Femur (tissue), 1 donor: ENCODE measurements at regions not wholly inside any gene's neighbourhood (a gene's known extent, or its start where the extent isn't known, plus 50 kb on each side); places are given as distances from the start of the nearest gene placed in this dataset.

Source experiments
- DNase-seq: peaks from one replicate; pipeline ENCODE4 v3.0.0-alpha.2; 2017

DNA sequence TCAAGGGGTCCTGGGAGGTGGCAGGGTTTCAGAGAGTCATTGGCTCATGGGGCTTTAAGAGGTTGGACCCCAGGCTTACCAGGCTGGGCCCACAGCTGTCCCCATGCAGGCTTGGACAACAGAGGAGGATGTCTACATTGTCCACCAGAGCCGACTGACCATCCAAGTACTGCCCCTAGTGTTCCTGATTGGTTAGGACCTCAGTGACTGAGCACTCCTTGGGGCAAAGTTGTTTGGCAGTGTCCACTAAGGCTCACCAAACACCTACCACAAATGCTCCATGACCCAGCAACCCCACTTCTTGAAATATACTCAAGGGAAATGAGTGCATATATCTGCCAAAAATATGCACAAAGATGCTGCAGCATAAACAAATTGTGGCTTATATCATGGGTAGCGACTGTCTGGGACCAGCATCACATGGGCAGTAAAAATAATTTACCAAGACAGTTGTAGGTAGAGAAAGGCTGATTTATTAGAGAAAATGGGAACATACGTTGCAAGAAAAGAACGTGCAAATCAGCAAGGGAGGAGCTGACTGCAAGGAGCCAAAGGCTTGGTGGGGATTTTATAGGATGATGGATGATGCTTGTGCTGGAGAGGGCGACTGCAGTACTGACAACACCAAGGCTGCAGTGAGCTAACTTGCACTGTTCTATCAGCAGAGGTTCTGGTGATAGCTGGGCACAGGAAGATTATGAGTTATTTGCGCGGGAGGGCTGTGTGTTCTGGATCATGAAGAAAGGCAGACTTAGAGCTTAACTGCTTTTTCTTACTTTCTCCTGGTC lies 265.2 kb downstream of the GADD45G start:
- no peak for DNase-seq

DNA sequence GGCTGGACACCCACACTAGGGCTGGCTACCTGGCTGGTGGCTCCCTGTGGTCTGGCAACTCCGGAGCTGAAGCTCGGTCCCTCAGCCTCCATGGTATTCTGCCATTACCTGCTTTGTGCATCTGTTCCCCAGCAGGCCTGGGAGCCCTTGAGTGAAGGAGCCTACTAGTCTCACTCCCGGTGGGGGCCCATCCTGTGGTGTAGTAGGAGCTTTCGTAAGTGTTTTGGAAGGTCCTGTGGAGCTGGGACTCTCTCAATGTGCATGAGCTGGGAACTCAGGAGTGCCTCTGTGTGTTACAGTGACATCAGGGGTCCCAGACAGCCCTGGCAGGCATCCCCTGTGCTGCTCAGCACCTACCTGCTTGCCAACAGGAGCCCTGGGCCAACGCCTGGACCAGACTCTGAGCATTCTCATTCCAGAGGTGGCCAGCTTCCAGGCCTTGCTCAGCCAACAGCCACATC lies 267.1 kb downstream of the GADD45G start:
- DNase-seq, result no peak

DNA sequence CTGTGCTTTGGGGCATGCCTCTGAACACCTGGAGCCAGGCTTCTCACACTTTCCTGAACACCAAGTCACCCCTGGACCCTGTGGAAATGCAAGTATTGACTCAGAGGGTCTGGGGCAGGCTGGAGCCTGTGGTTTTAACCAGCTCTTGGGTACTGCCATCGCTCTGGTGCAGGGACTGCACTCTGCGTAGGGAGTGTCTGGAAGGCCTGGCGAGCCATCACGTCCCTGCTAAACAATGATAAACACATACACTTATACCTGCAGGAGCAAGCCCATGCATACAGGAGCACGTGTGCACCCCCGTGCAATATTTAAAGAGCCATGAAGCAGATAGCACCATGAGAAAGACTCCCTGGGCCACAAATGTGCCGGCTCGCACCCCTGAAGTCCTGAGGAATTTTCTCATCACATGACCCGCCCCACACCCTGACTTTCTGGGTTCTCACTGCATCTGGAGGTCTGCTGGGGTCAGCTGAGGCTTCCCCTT lies 267.7 kb downstream of the GADD45G start:
- DNase-seq, result no peak

DNA sequence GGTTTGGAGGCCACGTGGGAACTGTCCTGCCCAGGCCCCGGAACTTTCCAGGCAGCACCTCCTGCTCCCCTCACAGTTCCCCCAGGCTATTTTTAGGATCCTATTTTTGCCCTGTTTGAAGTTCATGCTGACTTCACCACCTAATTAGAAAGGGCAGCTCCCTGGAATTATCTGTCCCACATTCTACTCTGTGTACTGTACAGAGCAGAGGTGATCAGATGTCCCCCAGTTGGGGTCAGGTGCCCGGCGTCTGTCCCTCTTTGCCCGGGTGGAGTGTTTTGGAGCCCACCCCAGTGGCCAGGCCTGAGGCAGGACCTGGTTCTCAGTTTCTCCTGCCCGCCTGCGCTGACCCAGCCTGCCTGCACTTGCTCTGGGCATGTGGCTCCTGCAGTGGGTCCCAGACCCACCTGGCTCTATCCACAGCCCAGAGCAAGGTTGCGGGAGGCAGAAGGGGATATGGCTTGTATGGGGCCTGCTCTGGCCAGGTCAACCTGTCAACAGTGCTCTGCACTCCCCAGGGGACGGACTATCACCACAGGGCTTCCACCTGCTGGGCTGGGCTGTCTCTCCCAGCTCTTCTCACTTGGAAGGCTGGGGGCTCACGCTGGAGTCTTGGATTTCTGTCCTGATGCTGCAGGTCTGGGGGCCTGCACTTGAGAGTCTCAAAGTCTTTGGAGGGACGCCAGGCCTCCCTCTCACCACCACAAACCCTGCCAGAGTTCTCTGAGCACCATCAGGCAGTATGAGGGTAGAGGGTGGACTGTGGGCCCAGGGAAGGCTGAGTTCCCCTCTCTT lies 268.3 kb downstream of the GADD45G start:
- DNase-seq, result no peak

DNA sequence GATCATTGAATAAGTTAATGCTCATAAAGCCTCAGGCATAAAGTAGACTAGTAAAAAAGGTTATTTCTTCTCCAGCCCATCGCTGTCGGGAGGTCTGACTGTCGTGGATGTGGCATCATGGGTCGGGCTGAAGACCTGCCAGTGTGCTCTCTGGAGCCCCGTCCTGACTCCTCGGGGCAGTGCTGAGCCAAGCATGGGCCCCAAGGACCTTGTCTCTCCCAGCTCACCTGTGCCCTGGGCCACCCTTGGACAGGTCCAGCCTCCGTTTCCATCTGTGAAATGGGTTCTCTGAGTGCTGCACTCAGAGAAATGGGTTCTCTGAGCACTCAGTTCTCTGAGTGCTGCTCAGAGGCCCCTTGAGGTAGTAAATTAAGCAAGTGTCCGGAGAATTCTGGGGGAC lies 269.0 kb downstream of the GADD45G start:
- DNase-seq, result no peak

DNA sequence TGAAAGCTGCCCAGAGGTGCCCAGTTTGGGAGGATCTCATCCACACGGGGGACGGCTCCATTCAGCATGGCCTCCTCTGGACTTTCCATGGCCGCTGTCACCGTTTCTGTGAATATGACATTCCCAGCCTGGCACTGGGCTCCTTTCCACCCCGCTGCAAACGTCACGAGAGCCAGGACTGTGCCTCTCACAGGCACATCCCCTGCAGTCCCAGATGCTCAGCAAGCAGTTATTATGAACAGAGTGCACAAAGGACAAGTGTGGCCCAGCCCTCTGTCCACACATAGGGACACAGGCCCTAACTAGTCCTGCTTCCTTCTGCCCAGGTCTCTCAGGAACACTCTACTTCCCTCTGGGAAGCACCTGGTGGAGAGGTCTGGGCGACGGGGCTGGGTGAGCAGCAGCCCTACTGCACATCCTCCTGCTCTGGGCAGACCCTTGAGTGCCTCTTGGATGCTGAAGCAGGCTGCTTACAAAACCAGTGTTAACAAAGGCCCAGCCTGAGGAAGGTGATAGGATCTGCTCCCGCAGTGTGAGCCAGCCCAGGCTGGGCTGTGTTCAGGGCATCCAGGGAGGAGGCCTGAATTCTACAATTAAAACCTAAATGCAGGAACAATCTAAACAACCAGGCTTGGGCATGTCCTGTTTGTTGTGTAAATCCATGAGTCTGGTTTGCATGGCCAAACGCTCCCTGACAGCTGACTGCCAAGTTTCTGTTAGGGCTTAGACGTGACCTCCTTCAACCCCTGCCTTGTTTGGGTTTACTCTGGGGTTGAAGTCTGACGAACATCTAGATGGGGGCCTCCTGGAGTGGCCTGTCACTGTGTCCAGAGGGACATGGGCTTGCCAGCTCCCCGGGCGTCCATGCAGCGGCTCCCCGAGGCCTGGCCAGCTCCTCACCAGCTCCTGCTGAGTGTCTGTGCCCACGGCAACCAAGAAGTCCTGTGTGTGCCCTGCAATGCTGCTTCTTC lies 269.8 kb downstream of the GADD45G start:
- no peak for DNase-seq

DNA sequence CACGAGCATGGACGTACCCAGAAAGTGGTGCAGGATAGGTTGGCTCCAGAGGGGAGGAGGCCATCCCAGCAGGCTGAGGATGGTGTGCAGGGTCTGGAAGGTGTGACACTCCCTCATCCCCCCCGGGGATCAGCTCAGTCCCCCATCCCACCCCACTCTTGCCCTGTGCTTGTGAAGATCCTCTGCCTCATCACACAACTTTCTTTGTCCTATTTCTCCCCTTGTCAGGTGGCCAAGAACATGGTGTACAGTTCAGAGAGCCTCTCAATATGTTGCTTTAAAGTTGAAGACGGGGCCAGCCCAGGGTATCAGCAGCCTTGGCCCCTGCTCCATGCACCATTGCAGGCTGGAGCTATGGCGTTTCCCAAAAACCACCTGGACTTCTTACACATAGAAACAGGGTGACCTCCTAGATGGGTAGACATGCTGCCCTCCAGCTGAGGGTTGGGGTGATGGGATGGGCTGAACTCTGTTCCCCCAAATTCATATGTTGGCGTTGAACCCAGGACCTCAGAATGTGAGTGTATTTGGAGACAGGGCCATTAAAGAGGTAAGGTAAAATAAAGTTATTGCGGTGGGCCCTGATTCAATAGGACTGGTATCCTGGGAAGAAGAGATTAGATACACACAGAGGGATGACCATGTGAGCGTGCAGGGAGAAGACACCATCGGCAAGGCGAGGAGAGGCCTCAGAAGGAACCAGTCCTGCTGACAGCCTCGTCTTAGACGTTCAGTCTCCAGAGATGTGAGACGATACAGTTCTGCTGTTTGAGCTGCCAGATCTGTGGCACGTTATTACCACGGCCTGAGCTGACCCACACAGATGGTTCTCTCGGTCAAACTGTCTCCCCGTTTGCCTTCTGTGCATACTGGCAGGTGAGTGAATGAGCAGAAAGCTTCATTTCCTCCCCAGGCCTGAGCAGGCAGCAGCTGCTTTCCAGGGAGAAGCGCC lies 272.5 kb downstream of the GADD45G start:
- DNase-seq, result no peak

DNA sequence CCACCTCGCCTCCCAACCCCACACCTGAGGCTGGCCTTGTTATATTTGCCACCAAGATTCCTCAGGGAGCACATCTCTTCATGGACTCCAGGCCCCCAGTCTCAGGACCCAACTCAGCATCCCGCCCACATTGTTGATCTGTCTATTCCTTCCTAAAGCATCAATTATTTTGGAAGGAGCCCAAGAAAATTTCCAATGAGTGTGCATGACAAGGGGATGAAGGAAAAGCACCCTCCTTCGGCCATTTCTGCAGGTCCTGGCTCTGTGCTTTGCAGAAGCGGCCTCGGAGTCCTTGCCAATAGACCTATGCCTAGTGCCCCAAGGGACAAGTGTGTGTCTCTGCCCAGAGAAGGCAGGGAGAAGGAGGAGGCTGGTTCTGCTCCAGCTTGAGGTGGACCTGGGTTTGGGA lies 273.2 kb downstream of the GADD45G start:
- no peak for DNase-seq

DNA sequence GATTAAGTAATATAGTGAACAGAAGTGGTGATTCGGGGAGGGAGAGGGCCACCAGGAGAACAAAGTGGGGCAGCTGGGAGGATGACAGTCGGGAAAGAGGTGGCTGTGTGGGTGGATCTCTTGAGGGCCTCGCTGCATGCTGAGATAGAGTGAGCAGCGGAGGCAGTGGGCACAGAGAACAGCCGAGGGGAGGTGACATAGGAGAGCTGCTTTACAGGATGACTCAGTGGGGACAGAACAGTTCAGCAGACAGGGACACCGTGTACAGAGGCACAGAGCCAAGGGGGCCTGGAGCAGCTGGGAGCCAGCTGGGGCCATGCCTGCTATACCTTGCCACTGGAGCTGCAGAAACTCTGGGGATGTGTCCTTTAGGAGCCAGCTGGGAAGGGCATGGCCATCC lies 273.9 kb downstream of the GADD45G start:
- peak; percentile 62 for DNase-seq

DNA sequence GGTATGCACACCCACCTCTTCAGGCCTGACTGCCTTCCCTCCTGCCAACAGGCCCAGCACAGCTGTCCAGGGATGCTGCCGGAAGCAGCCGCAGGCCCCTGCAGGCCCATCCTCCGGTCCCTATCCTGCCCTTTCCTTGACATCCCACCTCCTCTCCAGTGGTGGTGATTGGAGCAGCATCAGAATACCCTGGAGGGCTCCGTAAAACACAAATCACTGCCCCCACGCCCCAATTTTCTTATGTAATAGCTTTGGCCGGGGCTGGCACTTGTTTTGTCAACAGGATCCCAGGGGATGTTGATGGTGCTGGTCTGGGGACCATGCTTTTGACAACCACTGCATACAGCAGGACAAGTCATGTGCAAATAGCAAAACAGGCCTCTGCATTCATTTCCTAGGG lies 274.5 kb downstream of the GADD45G start:
- DNase-seq, result no peak

DNA sequence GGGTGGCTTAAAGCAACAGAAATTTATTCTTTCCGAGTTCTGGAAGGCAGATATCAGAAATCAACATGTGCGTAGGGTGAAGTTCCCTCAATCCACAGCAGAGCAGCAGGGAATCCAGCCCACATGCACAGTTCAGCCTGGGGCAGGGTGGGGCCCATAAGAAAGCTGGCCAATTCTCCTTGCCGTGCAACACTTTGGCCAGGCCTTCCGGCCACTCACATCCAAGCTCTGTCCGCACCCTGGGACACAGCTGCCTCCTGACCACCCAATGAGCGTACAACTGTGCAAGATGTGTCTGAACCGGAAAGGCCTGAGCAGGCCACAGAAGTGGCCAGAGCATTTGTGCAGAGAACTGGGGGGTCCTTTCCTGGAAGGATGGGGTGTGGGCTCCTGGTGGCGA lies 274.9 kb downstream of the GADD45G start:
- DNase-seq, result peak; percentile 80

DNA sequence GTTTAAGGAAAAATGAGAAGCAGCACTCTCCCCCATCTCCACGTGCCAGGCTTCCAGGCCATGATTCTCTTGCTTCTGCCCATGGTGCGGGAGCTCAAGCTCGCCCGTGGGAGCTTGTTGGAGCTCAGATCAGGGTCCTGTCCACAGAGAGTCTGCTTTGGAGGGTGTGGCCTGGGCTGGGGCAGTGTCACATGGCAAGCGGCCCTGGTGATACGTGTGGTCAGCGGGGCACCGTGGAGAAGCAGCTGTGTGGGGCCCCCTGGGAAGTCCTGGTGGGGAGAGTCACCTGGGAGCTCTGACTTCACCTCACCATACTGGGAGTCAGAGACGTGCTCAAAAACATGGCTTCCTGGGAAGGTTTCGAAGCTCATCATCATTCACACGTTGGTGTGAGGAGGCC lies 275.3 kb downstream of the GADD45G start:
- no peak for DNase-seq

DNA sequence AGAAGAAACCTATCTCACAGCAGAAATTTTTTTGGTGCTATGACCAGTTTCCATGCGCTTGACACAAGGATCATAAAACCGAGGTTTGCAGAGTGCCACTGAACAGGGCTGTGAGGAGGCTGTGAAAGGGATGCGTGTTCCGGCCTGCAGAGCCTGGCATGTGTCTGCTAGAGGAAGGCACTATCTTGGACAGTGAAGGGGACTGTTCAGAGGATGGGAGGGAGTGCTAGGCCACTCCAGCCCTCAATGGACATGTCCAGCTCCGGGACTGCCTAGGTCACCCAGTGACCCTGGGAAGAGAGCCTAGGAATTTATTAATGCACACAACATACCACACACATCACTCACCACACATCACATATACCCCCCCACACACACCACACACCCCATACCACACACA lies 275.9 kb downstream of the GADD45G start:
- DNase-seq, result no peak

DNA sequence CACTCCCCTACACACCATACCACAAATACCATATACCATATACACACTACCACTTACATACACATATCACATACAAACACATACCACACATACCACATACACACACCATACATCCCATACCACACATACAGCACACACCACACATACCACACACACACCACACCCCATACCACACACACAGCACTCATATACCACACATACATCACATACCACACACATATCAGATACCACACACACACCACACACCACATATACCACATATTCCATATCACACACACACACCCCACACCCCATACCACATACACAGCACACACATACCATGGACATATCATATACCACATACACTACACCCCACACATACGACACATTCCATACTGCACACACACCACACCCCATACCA lies 276.6 kb downstream of the GADD45G start:
- DNase-seq, result no peak

DNA sequence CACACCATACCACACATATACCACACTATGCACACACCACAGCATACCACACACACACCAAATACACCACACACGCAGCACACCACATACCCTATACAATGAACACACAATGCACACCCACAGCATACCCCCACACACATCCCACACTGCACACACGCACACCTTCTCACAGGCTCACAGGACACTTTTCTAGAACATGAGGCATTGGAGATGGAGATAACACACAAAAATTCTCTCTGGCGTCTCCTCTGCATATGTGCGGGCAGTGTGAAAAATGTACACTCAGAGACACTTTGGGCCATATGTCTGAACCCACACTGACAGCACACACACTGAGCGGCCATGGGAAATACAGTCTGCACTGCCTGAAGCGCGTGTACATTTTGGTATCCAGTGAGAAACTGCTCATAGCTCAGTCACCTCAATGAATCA lies 278.1 kb downstream of the GADD45G start:
- DNase-seq, result no peak

DNA sequence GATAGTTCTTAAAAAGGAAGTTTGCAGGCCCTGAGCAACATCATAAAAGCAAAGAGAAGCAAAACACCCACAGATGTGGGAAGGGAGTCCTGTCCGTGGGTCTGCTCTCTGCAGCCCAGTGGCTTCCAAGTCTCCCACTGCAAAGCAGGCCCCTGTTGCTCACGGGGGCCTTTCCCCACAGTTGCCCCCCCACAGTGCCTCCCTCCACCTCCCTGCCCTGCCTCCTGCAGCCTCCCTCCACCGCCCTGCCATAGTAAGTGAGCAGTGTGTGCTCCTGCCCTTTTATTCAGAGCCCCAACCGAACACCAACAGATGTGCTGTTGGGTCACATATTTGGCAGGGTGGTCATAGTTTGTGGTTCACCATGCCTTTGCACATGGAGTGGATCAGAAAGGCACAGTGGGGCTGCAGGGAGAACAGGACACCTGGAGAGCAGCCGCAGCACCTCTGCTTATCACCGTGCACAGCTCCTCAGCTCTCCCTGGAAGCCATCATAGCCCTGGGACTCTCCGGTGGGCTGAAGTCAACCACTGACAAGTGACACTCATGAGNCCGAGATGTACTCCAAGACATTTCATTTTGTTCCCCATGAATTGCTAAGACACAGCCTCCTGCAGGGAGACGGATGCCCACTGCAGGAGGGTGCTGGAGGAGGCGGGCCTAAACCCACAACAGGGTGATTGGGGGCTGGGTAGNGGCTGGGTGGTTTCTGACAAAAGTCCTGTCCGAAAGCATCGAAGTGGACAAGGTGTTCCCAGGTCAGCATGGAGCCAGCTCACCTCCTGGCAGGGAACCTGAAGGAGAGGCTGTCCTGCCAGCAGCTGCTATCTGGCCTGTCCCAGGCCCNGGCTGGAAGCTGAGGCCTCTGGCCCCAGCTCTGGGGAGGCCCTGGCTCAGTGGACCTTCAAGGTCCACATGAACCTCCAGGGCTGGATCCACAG lies 278.9 kb downstream of the GADD45G start:
- no peak for DNase-seq

DNA sequence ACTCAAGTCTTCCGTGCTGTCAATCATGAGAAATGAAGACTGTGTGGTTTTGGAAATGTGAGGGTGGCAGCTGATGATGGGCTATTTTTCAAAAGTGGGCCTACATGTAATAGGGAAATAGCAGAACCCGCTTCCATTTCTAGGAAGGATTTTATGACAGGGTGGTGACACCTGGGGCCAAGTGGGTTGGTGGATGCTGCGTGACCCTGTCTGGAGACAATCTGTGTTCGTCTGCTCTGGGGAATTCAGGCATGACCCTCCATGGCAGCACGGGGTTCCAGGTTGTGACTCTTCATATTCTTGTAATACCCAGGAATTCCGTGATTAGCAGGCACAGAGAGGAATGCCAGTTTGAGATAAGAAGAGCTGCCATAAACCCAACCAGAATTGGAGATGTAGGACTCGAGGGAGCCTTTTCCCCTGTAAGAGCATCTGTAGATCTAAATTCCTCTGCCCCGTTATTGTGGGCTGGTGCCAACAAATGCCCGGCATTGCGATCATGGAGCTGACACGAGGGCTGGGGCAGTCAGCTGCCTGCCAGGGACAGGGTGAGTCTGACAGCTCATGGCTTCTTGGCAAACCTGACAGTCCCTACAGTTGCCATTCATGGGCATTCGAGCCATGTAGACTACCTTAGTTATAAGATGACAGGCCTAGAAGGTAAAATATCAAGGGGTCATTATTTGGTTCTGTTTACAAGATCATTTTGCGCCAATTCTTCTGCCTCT lies 279.7 kb downstream of the GADD45G start:
- DNase-seq, result no peak

DNA sequence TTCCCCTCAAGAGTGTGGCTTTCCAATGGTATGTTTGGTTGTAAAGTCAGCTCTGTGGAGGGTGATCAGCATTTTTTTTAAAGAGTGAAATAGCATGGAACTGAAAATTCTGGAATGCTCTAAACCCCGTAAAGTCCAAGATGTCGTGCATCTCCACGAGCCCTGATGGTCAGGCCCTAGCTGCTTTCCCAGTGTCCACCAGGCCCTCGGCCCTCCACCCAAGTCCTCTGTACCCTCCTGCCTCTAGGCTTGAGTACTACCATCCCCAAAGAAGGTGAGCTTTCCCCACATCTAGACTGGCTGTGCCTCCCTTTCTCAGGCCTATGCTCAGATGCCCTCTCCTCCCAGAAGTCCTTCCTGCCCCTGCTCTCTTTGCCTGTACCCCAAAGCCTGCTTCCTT lies 280.3 kb downstream of the GADD45G start:
- DNase-seq, result no peak

DNA sequence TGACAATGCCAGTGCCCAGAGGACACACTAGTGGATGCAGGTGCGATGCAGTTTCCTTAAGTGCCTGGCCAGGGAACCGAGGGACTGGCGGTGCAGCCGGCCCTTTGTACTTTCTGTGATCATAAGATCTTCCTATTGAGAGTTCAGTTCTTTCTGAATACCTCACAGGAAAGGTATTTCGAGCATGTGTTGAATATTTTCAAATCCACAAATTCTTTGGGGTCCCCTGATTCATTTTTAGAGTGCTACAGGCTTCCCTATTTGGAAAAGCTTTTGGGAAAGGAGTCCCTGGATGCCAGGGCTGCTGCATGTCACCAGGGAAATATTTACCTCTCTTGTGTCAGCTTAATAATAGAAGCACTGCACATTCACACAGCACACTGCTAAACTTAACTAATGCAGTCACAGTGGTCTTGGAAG lies 281.5 kb downstream of the GADD45G start:
- no peak for DNase-seq

DNA sequence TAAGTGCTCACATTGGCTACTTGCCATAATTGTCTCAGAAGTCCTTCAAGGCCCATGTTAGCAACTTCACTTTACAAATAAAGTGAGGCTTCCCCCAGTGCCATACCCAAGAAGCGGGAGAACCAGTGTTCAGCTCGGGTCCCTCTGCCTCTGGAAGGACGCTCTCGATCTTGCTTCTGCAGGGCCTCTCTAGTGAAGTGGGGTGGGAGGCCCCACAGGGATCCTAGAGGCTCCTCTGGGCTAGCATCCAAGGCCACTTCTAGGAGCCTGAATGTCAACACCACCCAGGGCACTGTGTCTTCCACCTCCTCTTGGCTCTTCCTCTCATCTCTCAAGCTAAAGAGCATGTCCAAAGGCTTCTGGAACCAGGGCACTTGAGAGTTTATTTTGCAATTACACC lies 282.5 kb downstream of the GADD45G start:
- no peak for DNase-seq
